HL-60 (cell line): ENCODE measurements at regions not wholly inside any gene's neighbourhood (a gene's known extent, or its start where the extent isn't known, plus 50 kb on each side); places are given as distances from the start of the nearest gene placed in this dataset.

Experiments
- CTCF ChIP-seq: IDR thresholded peaks from one replicate; pipeline ENCODE4 v1.5.1; 2011; ENCODE audit warnings: low read length, control low read depth, inconsistent platforms; ENCODE audit not compliant: insufficient read depth
- GABPA ChIP-seq: IDR thresholded peaks from 2 replicates; pipeline ENCODE4 v1.6.1; 2012; ENCODE audit warnings: low read depth
- POLR2AphosphoS5 ChIP-seq: IDR thresholded peaks from 2 replicates; pipeline ENCODE4 v1.6.1; 2012; ENCODE audit warnings: low read depth
- SPI1 ChIP-seq: IDR thresholded peaks from 2 replicates; pipeline ENCODE4 v1.6.1; 2012; ENCODE audit warnings: low read depth, mild to moderate bottlenecking, borderline replicate concordance

GRCh38 chr2:70012887-70013286 is 51.5 kb upstream of the ASPRV1 start:
- no peak for TF ChIP-seq CTCF
- TF ChIP-seq POLR2AphosphoS5, result no peak
- no peak for TF ChIP-seq SPI1
- TF ChIP-seq GABPA, result no peak
